GM20000 (cell line): ENCODE measurements at regions not wholly inside any gene's neighbourhood (a gene's known extent, or its start where the extent isn't known, plus 50 kb on each side); places are given as distances from the start of the nearest gene placed in this dataset.
A peak's percentile ranks its signal among the peaks of the same experiment; 100 is the strongest.

ENCODE experiments used
- DNase-seq: peaks from one replicate; pipeline ENCODE4 v3.0.0; 2012; ENCODE audit warnings: low spot score
- CTCF ChIP-seq: IDR thresholded peaks from 2 replicates; pipeline ENCODE4 v1.5.1; 2012; ENCODE audit warnings: mild to moderate bottlenecking, control low read depth; ENCODE audit errors: extremely low read depth, missing control alignments

GRCh38 chr21:28540514-28540913, 452.2 kb downstream of the LTN1 start:
- DNase-seq, result no peak
- TF ChIP-seq CTCF, result no peak

GRCh38 chr21:28539623-28539988, 453.1 kb downstream of the LTN1 start:
- no peak for TF ChIP-seq CTCF
- no peak for DNase-seq

GRCh38 chr21:28538987-28539622, 453.6 kb downstream of the LTN1 start:
- DNase-seq, result no peak
- TF ChIP-seq CTCF, result no peak

- no peak for TF ChIP-seq CTCF
- no peak for DNase-seq
These were observed 455.2 kb downstream of the LTN1 start for GRCh38 chr21:28537371-28538079.

- TF ChIP-seq CTCF, result no peak
- DNase-seq, result no peak
These were observed 460.2 kb downstream of the LTN1 start for GRCh38 chr21:28532446-28532845.

- no peak for TF ChIP-seq CTCF
- no peak for DNase-seq
These were observed 469.3 kb downstream of the LTN1 start for GRCh38 chr21:28523367-28523766.

- peak; percentile 22 for TF ChIP-seq CTCF
- no peak for DNase-seq
These were observed 470.5 kb downstream of the LTN1 start for GRCh38 chr21:28522014-28522799.
